ENCODE measurements at regions not wholly inside any gene's neighbourhood (a gene's known extent, or its start where the extent isn't known, plus 50 kb on each side); places are given as distances from the start of the nearest gene placed in this dataset.

- TF ChIP-seq EP300 (IDR thresholded peaks at IDR 0.05) (peak in 1 of 2 donors; percentile 59), CTCF (IDR thresholded peaks at IDR 0.05) (peak in 1 of 5 experiments; percentile 11), POLR2A (IDR thresholded peaks at IDR 0.05) (no peak)
These were observed 55.3 kb downstream of the SOCS3 start for GRCh38 chr17:78304549-78305037.
